Smooth muscle cell (in vitro differentiated cells): ENCODE measurements at regions not wholly inside any gene's neighbourhood (a gene's known extent, or its start where the extent isn't known, plus 50 kb on each side); places are given as distances from the start of the nearest gene placed in this dataset.

Experiments
- DNase-seq: peaks from one replicate; lab custom pipeline; 2025; ENCODE audit not compliant: unreplicated experiment; lab: John Stamatoyannopoulos, UW
- H2AFZ ChIP-seq: fragments of 200-600 bp; sonication (generic); 2 replicates; pipeline ENCODE4 v1.6.0; 2016; ENCODE audit warnings: antibody characterized with exemption, low read depth, mild to moderate bottlenecking
- H3F3A ChIP-seq: fragments of 200-600 bp; sonication (generic); 2 replicates; pipeline ENCODE4 v1.6.0; 2017; ENCODE audit warnings: antibody characterized with exemption, low read depth
- H3K27ac ChIP-seq: fragments of 200-600 bp; sonication (generic); 2 replicates; pipeline ENCODE4 v1.5.1; 2016; ENCODE audit warnings: low read depth, mild to moderate bottlenecking
- H3K27me3 ChIP-seq: fragments of 200-600 bp; sonication (generic); 2 replicates; pipeline ENCODE4 v1.6.1; 2016; ENCODE audit warnings: low read depth, mild to moderate bottlenecking
- H3K36me3 ChIP-seq: fragments of 200-600 bp; sonication (generic); 2 replicates; pipeline ENCODE4 v1.5.1; 2016; ENCODE audit warnings: low read depth
- H3K4me1 ChIP-seq: fragments of 200-600 bp; sonication (generic); 2 replicates; pipeline ENCODE4 v1.5.1; 2016; ENCODE audit warnings: low read depth
- H3K4me2 ChIP-seq: fragments of 200-600 bp; sonication (generic); 2 replicates; pipeline ENCODE4 v1.6.0; 2016; ENCODE audit warnings: mild to moderate bottlenecking
- H3K4me3 ChIP-seq: fragments of 200-600 bp; sonication (generic); 2 replicates; pipeline ENCODE4 v1.5.1; 2016; ENCODE audit warnings: mild to moderate bottlenecking
- H3K79me2 ChIP-seq: fragments of 200-600 bp; sonication (generic); 2 replicates; pipeline ENCODE4 v1.6.0; 2016; ENCODE audit warnings: low read depth, mild to moderate bottlenecking
- H3K9ac ChIP-seq: fragments of 200-600 bp; sonication (generic); 2 replicates; pipeline ENCODE4 v1.6.0; 2016; ENCODE audit warnings: low read depth
- H3K9me3 ChIP-seq: fragments of 200-600 bp; sonication (generic); replicated peaks from 2 replicates; pipeline ENCODE4 v1.5.1; 2016; ENCODE audit warnings: low read depth
- H4K20me1 ChIP-seq: fragments of 200-600 bp; sonication (generic); 2 replicates; pipeline ENCODE4 v1.6.0; 2016; ENCODE audit warnings: low read depth
- CTCF ChIP-seq: fragments of 200-600 bp; sonication (generic); IDR thresholded peaks from 2 replicates; pipeline ENCODE4 v1.5.1; 2017; ENCODE audit warnings: borderline replicate concordance, mild to moderate bottlenecking, antibody characterized with exemption; ENCODE audit not compliant: insufficient read depth, poor library complexity, severe bottlenecking
- WGBS: methylation state at CpG from one replicate; pipeline ENCODE4 v1.1.7; 2016; ENCODE audit warnings: low lambda C conversion rate; 5-methylcytosine and 5-hydroxymethylcytosine counted together

- Histone ChIP-seq H3K4me2 (no peak overlapping the region), H3K27ac (no peak overlapping the region), H3K36me3 (no peaks in the 10 kb centered on the region), H4K20me1 (no peaks in the 10 kb centered on the region), H3F3A (no peaks in the 10 kb centered on the region), H3K79me2 (no peaks in the 10 kb centered on the region), H3K9ac (no peak overlapping the region), H3K4me1 (peaks cover 13% of the 10 kb centered on the region), H3K27me3 (no peaks in the 10 kb centered on the region), H3K4me3 (no peak overlapping the region), H3K9me3 (no peaks in the 10 kb centered on the region), H2AFZ (no peak overlapping the region)
- DNase-seq: no peak
- 88% methylated on average over 6 of the region's 6 CpGs for WGBS
- no peak for TF ChIP-seq CTCF
These were observed 265.7 kb downstream of the TMEM167A start for GRCh38 chr5:82811490-82811889.

GRCh38 chr5:82809420-82810143, 267.6 kb downstream of the TMEM167A start:
- H3K9me3 ChIP-seq: no peaks in the 10 kb centered on the region
- no peaks in the 10 kb centered on the region for H3K36me3 ChIP-seq
- H3K79me2 ChIP-seq: no peaks in the 10 kb centered on the region
- no peak overlapping the region for H3K27ac ChIP-seq
- no peak overlapping the region for H3K4me2 ChIP-seq
- DNase-seq: no peak
- no peak overlapping the region for H2AFZ ChIP-seq
- no peak overlapping the region for H3K9ac ChIP-seq
- TF ChIP-seq CTCF: no peak
- peaks cover 10% of the 10 kb centered on the region for H3K4me1 ChIP-seq
- H3K4me3 ChIP-seq: no peak overlapping the region
- H4K20me1 ChIP-seq: no peaks in the 10 kb centered on the region
- no peaks in the 10 kb centered on the region for H3K27me3 ChIP-seq
- WGBS: 95% methylated on average over 2 of the region's 2 CpGs
- no peaks in the 10 kb centered on the region for H3F3A ChIP-seq

GRCh38 chr5:82808960-82809359, 268.2 kb downstream of the TMEM167A start:
- Histone ChIP-seq H4K20me1 (no peaks in the 10 kb centered on the region), H3K27ac (no peak overlapping the region), H3K4me1 (peaks cover 10% of the 10 kb centered on the region), H3K4me3 (no peak overlapping the region), H3K4me2 (no peak overlapping the region), H3K27me3 (no peaks in the 10 kb centered on the region), H3K9me3 (no peaks in the 10 kb centered on the region), H3F3A (no peaks in the 10 kb centered on the region), H3K36me3 (no peaks in the 10 kb centered on the region), H2AFZ (no peak overlapping the region), H3K9ac (no peak overlapping the region), H3K79me2 (no peaks in the 10 kb centered on the region)
- 89% methylated on average over 3 of the region's 3 CpGs for WGBS
- no peak for DNase-seq
- TF ChIP-seq CTCF: no peak

GRCh38 chr5:82807021-82807420, 270.2 kb downstream of the TMEM167A start:
- Histone ChIP-seq H3K27ac (no peak overlapping the region), H3K9ac (no peak overlapping the region), H3F3A (no peaks in the 10 kb centered on the region), H3K4me3 (no peak overlapping the region), H3K79me2 (no peaks in the 10 kb centered on the region), H3K4me2 (no peak overlapping the region), H3K36me3 (no peaks in the 10 kb centered on the region), H3K9me3 (no peaks in the 10 kb centered on the region), H3K4me1 (no peaks in the 10 kb centered on the region), H4K20me1 (no peaks in the 10 kb centered on the region), H2AFZ (no peak overlapping the region), H3K27me3 (no peaks in the 10 kb centered on the region)
- no peak for DNase-seq
- TF ChIP-seq CTCF: no peak
- WGBS: 98% methylated on average over 2 of the region's 2 CpGs
